ENCODE measurements at regions not wholly inside any gene's neighbourhood (a gene's known extent, or its start where the extent isn't known, plus 50 kb on each side); places are given as distances from the start of the nearest gene placed in this dataset.

GRCh38 chr4:57355101-57355665, 245.0 kb upstream of the IGFBP7 start:
- TF ChIP-seq CTCF (IDR thresholded peaks at IDR 0.05; ENCODE audit: extremely low read depth in 1 of 2, insufficient read depth in 1 of 2, low read depth in 1 of 2, low read length in 2 of 2), result no peak
- no peak for TF ChIP-seq EZH2 (IDR thresholded peaks at IDR 0.05; ENCODE audit: borderline replicate concordance, low read depth, low read length, severe bottlenecking)
- no peak for TF ChIP-seq POLR2A (IDR thresholded peaks at IDR 0.05; ENCODE audit: low read depth, low read length)

All from endothelial cell of umbilical vein (primary cell).